Activated naive CD8-positive, alpha-beta T cell treated with anti-CD3 and anti-CD28 coated beads, Interleukin-2, amount 50 U/mL, for 24 hours (primary cell): ENCODE measurements at regions not wholly inside any gene's neighbourhood (a gene's known extent, or its start where the extent isn't known, plus 50 kb on each side); places are given as distances from the start of the nearest gene placed in this dataset.

Experiments
- ATAC-seq: fragments of 150-1000 bp; cut with Tn5 transposase; one replicate; pipeline ENCODE4 v1.10.0; 2021
- DNase-seq: peaks from one replicate; pipeline ENCODE4 v3.0.0; 2021
- H3K27ac Mint-ChIP-seq: one replicate; pipeline ENCODE4 v1.8.0; 2021; ENCODE audit warnings: mild to moderate bottlenecking, mixed read lengths
- H3K27me3 Mint-ChIP-seq: one replicate; pipeline ENCODE4 v1.8.0; 2021; ENCODE audit warnings: mixed read lengths
- H3K36me3 Mint-ChIP-seq: one replicate; pipeline ENCODE4 v1.8.0; 2021; ENCODE audit warnings: low read depth, mixed read lengths
- H3K4me1 Mint-ChIP-seq: one replicate; pipeline ENCODE4 v1.8.0; 2021; ENCODE audit warnings: mixed read lengths
- H3K4me3 Mint-ChIP-seq: one replicate; pipeline ENCODE4 v1.8.0; 2021; ENCODE audit warnings: mild to moderate bottlenecking, moderate library complexity, mixed read lengths
- H3K9me3 Mint-ChIP-seq: one replicate; pipeline ENCODE4 v1.8.0; 2021; ENCODE audit warnings: mixed read lengths

DNA sequence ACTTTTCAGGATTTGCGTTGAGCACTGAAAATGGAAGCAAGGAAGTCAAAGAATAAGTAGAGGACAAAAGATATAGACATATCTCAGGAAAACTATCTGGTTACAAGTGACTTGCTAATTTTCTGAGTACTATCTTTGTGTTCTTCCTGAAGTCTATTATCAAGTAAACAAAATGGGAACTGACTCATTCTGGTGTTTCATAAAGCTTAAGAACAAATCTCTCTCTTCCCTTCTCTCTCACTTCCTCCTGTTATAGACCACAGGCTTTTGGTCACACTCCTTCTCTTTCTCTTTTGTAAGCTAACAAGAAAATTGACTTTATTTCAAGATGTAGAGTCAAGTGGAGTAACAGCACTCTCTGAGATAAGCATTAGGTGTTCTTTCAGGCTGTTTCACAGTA, 406.6 kb upstream of the SYT1 start:
- H3K36me3 Mint-ChIP-seq: no peaks in the 10 kb centered on the region
- DNase-seq: no peak
- no peak for ATAC-seq
- H3K27me3 Mint-ChIP-seq: no peaks in the 10 kb centered on the region
- H3K4me1 Mint-ChIP-seq: no peaks in the 10 kb centered on the region
- peaks cover 4% of the 10 kb centered on the region for H3K9me3 Mint-ChIP-seq
- H3K4me3 Mint-ChIP-seq: no peak overlapping the region
- no peak overlapping the region for H3K27ac Mint-ChIP-seq

DNA sequence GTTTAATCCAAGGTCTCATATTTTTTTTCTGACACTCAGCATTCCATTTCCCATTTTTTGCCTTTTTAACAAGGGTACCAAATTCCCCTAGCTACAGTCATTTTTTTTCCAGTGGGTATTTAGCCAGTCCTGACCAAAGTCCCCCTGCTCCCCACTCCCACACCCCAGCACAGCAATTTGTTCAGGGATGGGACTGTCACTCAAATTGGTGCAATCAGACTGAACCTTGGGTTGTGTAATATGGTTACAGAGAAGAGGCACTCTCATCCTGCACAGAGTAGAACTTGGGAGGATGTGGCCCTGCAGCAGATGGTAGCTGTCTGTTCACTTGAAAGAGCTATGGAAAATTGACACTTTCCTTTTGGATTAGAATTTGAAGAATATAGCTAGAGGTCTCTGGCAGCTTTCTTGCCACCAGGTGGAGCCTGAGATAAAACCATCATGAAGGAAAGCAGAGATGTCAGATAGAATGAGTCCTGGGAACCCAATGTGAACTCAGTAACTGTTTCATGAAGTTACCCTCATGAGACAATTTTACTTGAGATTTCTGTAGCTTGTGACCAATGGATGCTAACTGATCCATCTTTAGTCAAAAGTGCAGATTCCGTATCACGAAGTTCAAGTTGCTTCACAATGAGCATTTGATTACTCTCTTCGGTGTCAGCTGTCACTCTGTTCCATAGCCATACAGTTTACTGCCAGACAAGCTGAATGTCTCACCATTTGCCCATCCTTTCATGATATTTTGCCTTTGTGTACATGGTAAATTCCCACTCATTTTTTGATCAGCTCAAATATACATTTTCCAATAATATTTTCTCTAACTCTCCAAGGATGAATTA, 394.0 kb upstream of the SYT1 start:
- Mint-ChIP-seq H3K36me3 (no peaks in the 10 kb centered on the region), H3K27ac (no peak overlapping the region)

DNA sequence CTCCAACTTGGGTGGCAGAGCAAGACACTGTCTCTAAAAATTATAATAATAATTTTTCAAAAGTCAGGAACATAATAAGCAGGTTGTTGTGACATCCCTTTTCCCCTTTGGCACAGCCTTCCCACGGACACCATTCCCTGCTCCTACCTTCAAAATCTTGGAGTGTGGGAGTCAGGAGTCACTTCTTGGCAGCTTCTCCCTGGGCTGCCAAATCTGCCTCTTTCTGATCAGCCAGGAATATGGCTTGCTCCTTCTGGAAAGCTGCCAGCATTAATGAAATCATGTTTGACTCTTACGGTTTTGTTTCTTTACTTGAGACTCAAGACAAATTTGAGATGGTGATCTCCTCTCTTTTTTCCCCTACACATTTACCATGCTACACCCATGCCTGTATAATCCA, 391.4 kb upstream of the SYT1 start:
- Mint-ChIP-seq H3K4me1 (no peaks in the 10 kb centered on the region), H3K9me3 (no peaks in the 10 kb centered on the region), H3K4me3 (no peak overlapping the region), H3K36me3 (no peaks in the 10 kb centered on the region), H3K27me3 (no peaks in the 10 kb centered on the region), H3K27ac (no peak overlapping the region)
- ATAC-seq (no peak), DNase-seq (no peak)

More for the DNA sequence above, 394.0 kb upstream of the SYT1 start:
- DNase-seq (no peak), ATAC-seq (no peak)
- no peak overlapping the region for H3K4me3 Mint-ChIP-seq
- H3K27me3 Mint-ChIP-seq: no peaks in the 10 kb centered on the region
- no peaks in the 10 kb centered on the region for H3K9me3 Mint-ChIP-seq
- no peaks in the 10 kb centered on the region for H3K4me1 Mint-ChIP-seq

DNA sequence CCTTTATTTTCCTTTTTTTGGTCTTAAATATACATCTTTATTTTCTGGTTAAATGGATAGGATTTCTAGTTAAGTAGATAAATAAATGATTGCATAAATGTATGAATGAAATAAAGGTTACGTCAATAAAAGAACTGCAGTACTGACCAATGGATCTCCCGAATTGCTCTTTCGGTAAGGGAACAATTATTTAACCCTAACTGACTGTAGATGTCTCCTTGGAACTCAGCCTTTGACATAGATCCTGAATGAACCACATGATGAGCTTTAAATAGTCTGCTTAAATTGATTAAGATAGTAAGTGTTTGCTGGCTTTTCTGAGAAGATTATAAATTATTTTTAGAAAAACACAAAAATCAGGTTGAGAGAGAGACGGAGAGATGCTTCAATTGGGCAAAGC, 391.0 kb upstream of the SYT1 start:
- Mint-ChIP-seq H3K4me1 (no peaks in the 10 kb centered on the region), H3K27ac (no peak overlapping the region), H3K9me3 (no peaks in the 10 kb centered on the region), H3K4me3 (no peak overlapping the region), H3K36me3 (no peaks in the 10 kb centered on the region), H3K27me3 (no peaks in the 10 kb centered on the region)
- DNase-seq: no peak
- no peak for ATAC-seq

GRCh38 chr12:78483767-78484315, 380.7 kb upstream of the SYT1 start:
- H3K36me3 Mint-ChIP-seq: no peaks in the 10 kb centered on the region
- ATAC-seq (no peak), DNase-seq (no peak)
- no peaks in the 10 kb centered on the region for H3K27me3 Mint-ChIP-seq
- H3K9me3 Mint-ChIP-seq: peaks cover 9% of the 10 kb centered on the region
- no peak overlapping the region for H3K27ac Mint-ChIP-seq
- H3K4me3 Mint-ChIP-seq: no peak overlapping the region
- H3K4me1 Mint-ChIP-seq: no peaks in the 10 kb centered on the region

GRCh38 chr12:78489990-78490389, 374.6 kb upstream of the SYT1 start:
- Mint-ChIP-seq H3K36me3 (no peaks in the 10 kb centered on the region), H3K27me3 (no peaks in the 10 kb centered on the region), H3K4me3 (no peak overlapping the region), H3K9me3 (peaks cover 3% of the 10 kb centered on the region), H3K4me1 (no peaks in the 10 kb centered on the region), H3K27ac (no peak overlapping the region)
- DNase-seq (no peak), ATAC-seq (no peak)

DNA sequence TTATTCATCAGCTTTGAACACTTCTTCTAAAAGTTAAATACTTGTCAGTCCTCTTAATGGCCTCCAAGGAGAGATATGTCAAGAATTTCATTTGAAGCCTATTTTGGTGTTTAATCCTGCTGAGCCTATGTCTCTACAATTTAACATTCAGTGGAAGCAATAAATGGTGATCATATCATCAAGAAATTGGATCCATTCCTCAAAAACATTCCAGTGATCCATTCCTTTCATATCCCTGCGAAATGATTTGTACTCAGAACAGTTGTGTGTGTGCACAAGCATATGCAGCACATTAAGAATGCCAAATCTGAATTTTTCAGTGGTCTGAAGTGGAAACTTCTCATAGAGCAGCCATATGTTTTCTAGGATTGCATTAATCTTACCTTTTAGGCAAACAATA, 373.7 kb upstream of the SYT1 start:
- H3K9me3 Mint-ChIP-seq: peaks cover 3% of the 10 kb centered on the region
- ATAC-seq: no peak
- H3K27ac Mint-ChIP-seq: no peak overlapping the region
- H3K4me1 Mint-ChIP-seq: no peaks in the 10 kb centered on the region
- H3K4me3 Mint-ChIP-seq: no peak overlapping the region
- H3K27me3 Mint-ChIP-seq: no peaks in the 10 kb centered on the region
- H3K36me3 Mint-ChIP-seq: no peaks in the 10 kb centered on the region
- no peak for DNase-seq

GRCh38 chr12:78494911-78495310, 369.7 kb upstream of the SYT1 start:
- ATAC-seq (no peak), DNase-seq (no peak)
- Mint-ChIP-seq H3K27ac (no peak overlapping the region), H3K4me1 (no peaks in the 10 kb centered on the region), H3K4me3 (no peak overlapping the region), H3K36me3 (no peaks in the 10 kb centered on the region), H3K9me3 (peaks cover 9% of the 10 kb centered on the region), H3K27me3 (no peaks in the 10 kb centered on the region)

DNA sequence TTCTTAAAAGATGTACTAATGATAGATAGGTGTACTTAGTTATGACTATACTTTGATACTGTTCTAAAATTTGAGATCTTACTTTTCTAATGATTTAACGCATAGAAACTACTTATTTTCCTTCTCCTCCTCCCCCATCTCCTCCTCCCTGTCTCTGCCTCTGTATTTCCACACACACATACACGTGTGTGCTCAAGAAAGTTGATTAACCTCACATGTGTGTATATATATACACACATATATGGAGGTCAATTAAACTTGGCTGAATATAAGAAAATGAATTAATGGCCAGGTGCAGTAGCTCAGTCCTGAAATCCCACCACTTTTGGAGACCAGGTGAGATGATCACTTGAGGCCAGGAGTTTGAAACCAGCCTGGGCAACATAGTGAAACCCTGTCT, 362.7 kb upstream of the SYT1 start:
- no peak overlapping the region for H3K27ac Mint-ChIP-seq
- H3K4me1 Mint-ChIP-seq: no peaks in the 10 kb centered on the region
- no peaks in the 10 kb centered on the region for H3K27me3 Mint-ChIP-seq
- no peak overlapping the region for H3K4me3 Mint-ChIP-seq
- DNase-seq (no peak), ATAC-seq (no peak)
- peaks cover 7% of the 10 kb centered on the region for H3K9me3 Mint-ChIP-seq
- H3K36me3 Mint-ChIP-seq: no peaks in the 10 kb centered on the region

- peaks cover 36% of the 10 kb centered on the region for H3K9me3 Mint-ChIP-seq
- no peaks in the 10 kb centered on the region for H3K4me1 Mint-ChIP-seq
- no peak for ATAC-seq
- H3K4me3 Mint-ChIP-seq: no peak overlapping the region
- no peak overlapping the region for H3K27ac Mint-ChIP-seq
- no peaks in the 10 kb centered on the region for H3K36me3 Mint-ChIP-seq
- DNase-seq: no peak
- H3K27me3 Mint-ChIP-seq: no peaks in the 10 kb centered on the region
These were observed 345.2 kb upstream of the SYT1 start for GRCh38 chr12:78519422-78519821.

GRCh38 chr12:78530100-78530765, 334.3 kb upstream of the SYT1 start:
- DNase-seq (no peak), ATAC-seq (no peak)
- Mint-ChIP-seq H3K4me1 (no peaks in the 10 kb centered on the region), H3K27me3 (no peaks in the 10 kb centered on the region), H3K4me3 (no peak overlapping the region), H3K36me3 (no peaks in the 10 kb centered on the region), H3K27ac (no peak overlapping the region), H3K9me3 (peaks cover 4% of the 10 kb centered on the region)

- Mint-ChIP-seq H3K9me3 (peaks cover 4% of the 10 kb centered on the region), H3K27ac (no peak overlapping the region), H3K27me3 (no peaks in the 10 kb centered on the region), H3K4me1 (no peaks in the 10 kb centered on the region), H3K4me3 (no peak overlapping the region), H3K36me3 (no peaks in the 10 kb centered on the region)
- ATAC-seq (no peak), DNase-seq (no peak)
These were observed 332.6 kb upstream of the SYT1 start for GRCh38 chr12:78531831-78532458.

GRCh38 chr12:78534311-78534710, 330.3 kb upstream of the SYT1 start:
- peaks cover 7% of the 10 kb centered on the region for H3K9me3 Mint-ChIP-seq
- no peaks in the 10 kb centered on the region for H3K27me3 Mint-ChIP-seq
- no peak overlapping the region for H3K4me3 Mint-ChIP-seq
- no peak for DNase-seq
- no peaks in the 10 kb centered on the region for H3K36me3 Mint-ChIP-seq
- ATAC-seq: no peak
- no peak overlapping the region for H3K27ac Mint-ChIP-seq
- no peaks in the 10 kb centered on the region for H3K4me1 Mint-ChIP-seq

GRCh38 chr12:78540606-78541336, 323.8 kb upstream of the SYT1 start:
- no peak overlapping the region for H3K27ac Mint-ChIP-seq
- H3K27me3 Mint-ChIP-seq: no peaks in the 10 kb centered on the region
- DNase-seq: no peak
- H3K36me3 Mint-ChIP-seq: no peaks in the 10 kb centered on the region
- peaks cover 7% of the 10 kb centered on the region for H3K9me3 Mint-ChIP-seq
- ATAC-seq: no peak
- H3K4me3 Mint-ChIP-seq: no peak overlapping the region
- H3K4me1 Mint-ChIP-seq: no peaks in the 10 kb centered on the region
